Left colon (tissue), 2 donors: ENCODE measurements at regions not wholly inside any gene's neighbourhood (a gene's known extent, or its start where the extent isn't known, plus 50 kb on each side); places are given as distances from the start of the nearest gene placed in this dataset.
"Not testable (repeated sequence)": the region's sequence is repeated elsewhere in the genome, so short reads cannot be mapped to it uniquely, and the experiment has no call there.

Experiments used
- ATAC-seq: fragments of 200-7000 bp; cut with Tn5 transposase; one replicate; pipeline ENCODE4 v1.9.1; 2020; ENCODE audit warnings: mild to moderate bottlenecking, moderate library complexity
- DNase-seq, 2 donors: peaks; one replicate each; pipeline ENCODE4 v3.0.0-alpha.2; 2020
- intact Hi-C, 2 donors: fragments of 100-400 bp; cut with DNase I in 1 of 2; cut with micrococcal nuclease in 1 of 2; formaldehyde crosslinking; loops; one replicate each; pipeline versions ENCODE4 v1.11.2 to v1.14.0; 2022; cut with DNase I, micrococcal nuclease
- donor health status: DM: no; HTN: no; CAD: no.
- donor health status: DM: yes; HTN: yes; CAD: no.

DNA sequence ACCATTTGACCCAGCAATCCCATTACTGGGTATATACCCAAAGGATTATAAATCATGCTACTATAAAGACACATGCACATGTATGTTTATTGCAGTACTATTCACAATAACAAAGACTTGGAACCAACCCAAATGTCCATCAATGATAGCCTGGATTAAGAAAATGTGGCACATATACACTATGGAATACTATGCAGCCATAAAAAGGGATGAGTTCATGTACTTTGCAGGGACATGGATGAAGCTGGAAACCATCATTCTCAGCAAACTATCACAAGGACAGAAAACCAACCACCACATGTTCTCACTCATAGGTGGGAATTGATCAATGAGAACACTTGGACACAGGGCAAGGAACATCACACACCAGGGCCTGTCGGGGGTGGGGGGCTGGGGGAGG lies 171.7 kb upstream of the POGK start:
- intact Hi-C loops, ATAC-seq, DNase-seq: not testable (repeated sequence)

DNA sequence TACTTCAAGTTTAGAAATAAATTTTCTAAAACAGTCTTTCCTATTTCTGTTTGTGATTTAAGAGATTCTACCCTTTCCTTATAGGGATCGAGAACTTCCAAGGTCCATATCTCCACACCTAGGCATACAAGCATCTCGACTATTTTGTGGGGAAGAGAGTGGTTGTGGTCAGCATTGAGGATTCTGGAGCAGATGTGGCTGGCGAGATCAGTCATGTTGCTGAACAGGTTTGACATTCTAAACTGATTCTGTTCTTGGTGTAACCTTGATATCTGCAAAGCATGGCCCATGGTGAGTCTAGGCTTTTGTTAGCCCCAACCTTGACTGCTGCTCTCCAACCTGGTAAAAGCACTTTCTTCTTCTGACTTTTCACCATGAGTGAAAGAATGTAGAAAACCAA lies 167.6 kb upstream of the POGK start:
- DNase-seq: no peak
- intact Hi-C loops: no loop called here
- no peak for ATAC-seq

DNA sequence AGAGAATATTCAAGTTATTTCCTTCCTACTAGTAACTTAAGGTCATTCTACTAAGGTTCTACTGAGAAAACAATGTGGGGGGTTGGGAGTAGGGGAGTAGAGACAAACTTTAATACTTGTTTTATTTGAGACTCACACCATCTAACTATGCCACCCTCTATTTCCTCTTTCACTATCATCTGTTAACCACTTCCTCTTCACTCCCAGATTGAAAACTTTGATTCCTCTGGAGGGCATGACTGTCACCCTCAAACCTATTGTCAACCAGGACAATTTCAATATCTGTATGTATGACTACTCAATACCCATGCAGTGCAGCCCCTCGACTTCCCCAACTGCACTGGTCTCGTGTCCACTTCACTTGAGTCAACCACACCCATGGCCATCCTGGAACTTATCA lies 165.6 kb upstream of the POGK start:
- DNase-seq (no peak), ATAC-seq (no peak)
- intact Hi-C loops: no loop called here

DNA sequence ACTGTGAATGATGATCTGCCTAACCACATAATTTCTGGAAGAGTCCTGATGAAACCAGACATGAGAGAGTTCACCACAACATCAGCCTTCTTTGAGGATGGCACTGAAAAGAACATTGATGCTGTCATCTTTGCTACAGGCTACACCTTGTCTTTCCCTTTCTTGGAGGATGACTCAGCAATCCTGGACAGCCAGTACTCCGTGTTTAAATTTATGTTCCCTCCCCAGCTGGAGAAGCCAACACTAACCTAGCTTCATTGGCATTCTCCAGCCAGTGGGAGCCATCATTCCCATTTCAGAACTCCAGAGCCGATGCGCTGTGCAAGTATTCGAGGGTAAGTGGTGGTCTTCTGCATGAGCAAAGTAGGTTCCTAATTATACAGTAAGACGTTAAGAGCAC lies 164.1 kb upstream of the POGK start:
- intact Hi-C loops: no loop called here
- no peak for DNase-seq
- ATAC-seq: no peak

DNA sequence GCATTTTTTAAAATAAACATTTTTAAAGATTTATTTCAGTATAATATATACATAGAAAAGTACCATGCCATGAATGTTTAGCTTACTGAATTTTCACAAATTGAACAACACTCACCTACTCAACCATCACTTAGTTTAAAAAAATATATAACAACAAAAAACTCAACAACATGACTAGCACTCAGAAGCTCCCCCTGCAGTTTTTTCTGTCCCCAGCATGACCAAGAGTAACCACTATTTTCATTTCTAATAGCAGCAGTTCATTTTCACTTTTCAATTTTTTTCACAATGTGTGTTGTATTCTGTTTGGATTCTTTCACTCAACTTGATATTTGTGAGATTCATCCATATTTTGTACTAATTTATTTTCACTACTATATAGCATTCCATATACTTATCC lies 162.3 kb upstream of the POGK start:
- ATAC-seq (no peak), DNase-seq (no peak)
- intact Hi-C loops: no loop called here

DNA sequence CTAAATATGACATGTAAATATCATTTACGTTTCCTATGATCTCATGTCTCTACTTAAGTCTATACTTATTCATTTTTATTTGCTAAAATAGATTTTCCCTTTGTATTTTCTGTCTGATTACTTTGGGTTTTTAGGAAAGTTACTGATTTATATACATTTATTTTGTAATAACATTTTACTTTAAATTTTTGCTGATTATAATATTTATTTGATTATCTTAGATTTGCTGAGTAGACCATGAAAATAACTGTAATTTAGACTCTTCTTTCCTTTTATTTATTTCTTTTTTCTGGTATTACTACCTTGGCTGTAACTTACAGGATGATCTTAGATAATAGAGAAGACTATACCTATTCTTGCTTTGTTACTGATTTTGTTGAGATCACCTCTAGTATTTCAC lies 159.9 kb upstream of the POGK start:
- intact Hi-C loops: no loop called here
- DNase-seq (no peak), ATAC-seq (no peak)

DNA sequence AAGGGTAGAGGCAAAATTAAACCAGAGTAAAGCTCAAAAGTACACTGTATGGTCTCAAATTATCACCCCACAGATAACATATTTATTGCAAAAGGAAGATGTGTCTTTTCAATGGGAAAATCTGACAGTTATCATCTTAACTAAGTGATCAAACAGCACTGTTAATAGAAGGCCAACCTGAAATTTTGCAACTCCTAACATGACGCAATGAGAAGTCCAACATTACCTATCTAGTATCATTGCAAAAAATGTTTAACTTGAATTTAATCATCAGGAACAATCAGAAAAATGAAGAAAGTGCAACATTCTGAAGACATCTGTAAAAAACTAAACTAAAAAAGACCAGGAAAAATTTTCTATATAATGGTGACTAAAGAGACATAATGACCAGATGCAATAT lies 156.7 kb upstream of the POGK start:
- intact Hi-C loops: no loop called here

DNA sequence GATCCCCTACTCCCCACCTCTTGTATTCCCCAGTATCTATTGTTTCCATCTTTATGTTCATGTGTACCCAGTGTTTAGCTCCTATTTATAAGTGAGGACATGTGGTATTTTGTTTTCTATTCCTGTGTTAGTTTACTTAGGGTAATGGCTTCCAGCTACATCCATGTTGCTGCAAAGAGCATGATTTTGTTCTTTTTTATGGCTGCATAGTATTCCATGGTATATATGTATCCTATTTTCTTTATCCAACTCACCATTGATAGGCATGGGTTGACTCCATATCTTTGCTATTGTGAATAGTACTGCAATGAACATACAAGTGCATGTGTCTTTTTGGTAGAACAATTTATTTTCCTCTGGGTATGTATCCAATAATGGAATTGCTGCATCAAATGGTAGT lies 154.6 kb upstream of the POGK start:
- DNase-seq, intact Hi-C loops, ATAC-seq: not testable (repeated sequence)

More for the DNA sequence above, 156.7 kb upstream of the POGK start:
- DNase-seq (no peak), ATAC-seq (no peak)

DNA sequence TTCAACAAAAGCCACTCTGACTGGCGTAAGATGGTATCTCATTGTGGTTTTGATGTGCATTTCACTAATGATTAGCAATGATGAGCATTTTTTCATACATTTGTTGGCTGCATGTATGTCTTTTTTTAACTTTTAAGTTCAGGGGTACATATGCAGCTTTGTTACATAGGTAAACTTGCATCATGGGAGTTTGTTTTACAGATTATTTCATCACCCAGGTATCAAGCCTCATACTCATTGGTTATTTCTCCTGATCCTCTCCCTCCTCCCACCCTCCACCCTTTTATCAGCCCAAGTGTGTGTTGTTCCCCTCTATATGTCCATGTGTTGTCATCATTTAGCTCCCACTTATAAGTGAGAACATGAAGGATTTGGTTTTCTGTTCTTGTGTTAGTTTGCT lies 154.1 kb upstream of the POGK start:
- ATAC-seq (no peak), DNase-seq (no peak)
- intact Hi-C loops: no loop called here

DNA sequence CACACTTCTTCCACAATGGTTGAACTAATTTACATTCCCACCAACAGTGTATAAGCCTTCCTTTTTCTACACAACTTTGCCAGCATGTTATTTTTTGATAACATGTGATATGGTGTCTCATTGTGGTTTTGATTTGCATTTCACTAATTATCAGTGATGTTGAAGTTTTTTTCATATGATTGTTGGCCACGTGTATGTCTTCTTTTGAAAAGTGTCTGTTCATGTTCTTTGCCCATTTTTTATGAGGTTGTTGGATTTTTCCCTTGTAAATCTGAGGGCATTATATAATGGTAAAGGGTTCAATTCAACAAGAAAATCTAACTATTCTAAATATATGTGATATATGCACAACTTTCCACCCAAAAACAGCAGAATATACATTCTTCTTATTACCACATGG lies 153.4 kb upstream of the POGK start:
- DNase-seq, ATAC-seq, intact Hi-C loops: not testable (repeated sequence)

DNA sequence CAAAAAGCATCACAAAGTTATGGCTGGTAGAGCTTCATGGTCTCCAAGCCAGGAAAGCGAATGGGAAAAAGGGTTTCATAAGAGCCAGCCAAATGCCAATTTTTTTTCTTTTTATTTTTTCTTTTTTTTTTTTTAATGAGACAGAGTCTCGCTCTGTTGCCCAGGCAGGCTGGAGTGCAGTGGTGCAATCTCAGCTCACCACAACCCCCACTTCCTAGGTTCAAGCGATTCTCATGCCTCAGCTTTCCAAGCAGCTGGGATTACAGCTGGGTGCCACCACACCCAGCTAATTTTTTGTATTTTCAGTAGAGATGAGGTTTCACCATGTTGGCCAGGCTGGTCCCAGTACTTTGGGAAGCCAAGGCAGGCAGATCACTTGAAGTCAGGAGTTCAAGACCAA lies 148.7 kb upstream of the POGK start:
- intact Hi-C loops, DNase-seq, ATAC-seq: not testable (repeated sequence)

DNA sequence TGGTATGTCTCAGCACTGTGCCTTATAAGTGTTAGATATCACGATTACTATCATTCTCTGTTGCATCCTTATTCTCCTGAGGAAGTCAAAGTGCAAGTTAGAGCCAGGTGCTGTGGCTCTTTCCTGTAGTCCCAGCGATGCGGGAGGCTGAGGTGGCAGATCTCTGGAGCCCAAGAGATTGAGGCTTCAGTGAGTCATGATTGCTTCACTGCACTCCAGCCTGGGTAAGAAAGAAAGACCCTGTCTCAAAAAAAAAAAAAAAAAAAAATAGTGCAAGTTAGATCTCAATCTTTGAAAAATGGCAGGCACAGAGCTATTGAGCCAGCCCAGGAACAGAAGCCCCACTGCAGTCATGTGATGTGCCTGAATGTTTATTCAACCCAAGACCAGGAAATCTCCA lies 147.8 kb upstream of the POGK start:
- intact Hi-C loops: no loop called here
- ATAC-seq: no peak
- DNase-seq: no peak

DNA sequence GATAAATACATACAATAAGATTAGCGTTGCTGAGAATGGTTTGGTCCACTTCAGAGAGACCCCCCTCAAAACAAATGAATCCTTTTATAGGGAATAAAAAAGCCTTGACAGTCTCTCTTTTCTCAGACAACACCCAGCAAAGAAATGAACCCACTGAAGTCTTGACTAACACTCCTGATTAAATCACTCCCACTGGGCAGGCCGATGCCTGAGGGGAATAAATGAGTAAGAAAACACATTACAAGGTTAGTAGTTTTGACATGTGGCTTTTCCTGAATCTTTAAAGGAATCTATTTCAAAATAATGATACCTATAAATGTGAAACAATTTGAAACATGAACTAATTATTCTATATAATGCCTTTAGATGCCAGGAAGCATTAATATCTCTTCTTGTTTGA lies 146.9 kb upstream of the POGK start:
- ATAC-seq (no peak), DNase-seq (no peak)
- intact Hi-C loops: no loop called here

DNA sequence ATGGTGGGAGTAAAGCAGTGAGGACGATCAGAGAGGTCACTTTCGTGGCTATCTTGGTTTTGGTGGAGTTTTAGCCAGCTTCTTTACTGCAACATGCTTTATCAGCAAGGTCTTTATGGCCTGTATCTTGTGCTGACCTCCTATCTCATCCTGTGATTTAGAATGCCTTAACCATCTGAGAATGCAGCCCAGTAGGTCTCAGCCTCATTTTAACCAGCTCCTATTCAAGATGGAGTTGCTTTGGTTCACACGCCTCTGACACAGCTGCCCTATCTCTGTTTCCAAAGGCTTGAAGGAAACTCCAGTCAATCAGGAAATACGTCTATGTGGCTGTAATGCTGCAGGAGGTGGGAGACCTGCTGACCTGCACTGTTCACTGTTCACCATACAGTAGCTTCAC lies 146.1 kb upstream of the POGK start:
- DNase-seq (no peak), ATAC-seq (no peak)
- intact Hi-C loops: no loop called here

DNA sequence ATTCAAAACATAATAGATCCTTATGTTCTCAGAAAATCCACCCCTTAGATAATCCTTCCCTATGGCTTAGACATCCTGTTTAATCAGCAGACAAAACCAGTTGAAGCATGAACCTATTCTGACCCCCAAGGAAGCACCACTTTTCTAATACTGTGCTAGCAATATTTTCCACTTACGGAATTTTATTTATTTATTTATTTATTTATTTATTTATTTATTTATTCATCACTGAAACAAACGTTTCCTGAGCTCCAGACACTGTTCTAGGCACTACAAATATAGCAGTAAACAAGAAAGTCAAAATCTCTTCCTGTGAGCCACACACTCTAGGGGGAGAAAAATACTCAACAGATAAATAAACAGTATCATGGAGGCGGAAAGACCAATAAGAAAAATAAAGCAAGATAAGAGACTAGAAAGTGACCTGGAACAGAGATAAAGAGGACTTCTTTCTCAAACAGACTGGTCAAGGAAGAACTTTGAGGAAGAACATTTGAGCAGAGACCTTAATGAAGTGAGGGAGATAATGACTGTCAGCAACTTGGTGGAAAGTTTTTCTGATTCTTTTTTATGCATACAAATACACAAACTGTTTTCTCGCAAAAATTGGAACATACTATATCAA lies 145.5 kb upstream of the POGK start:
- ATAC-seq (no peak), DNase-seq (no peak)
- intact Hi-C loops: no loop called here

DNA sequence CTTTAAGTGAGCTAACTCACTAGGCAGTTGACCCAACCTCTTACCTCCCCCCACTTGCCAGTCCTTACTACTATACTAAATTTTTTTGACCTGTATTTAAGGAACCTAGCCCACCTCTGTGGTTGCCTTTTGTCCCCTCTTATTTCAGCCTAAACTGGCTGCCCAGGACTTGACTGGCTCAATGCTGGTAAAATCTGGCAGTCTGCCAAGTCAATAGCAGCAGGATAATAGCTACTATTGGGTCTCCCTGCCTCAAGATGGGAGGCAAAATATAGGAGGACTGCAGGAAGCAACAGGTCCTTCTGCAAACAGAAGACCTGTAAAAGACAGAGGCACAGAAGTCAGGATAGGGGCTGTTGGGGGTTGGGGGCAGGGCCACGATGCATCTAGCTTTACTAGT lies 144.2 kb upstream of the POGK start:
- intact Hi-C loops: no loop called here
- no peak for ATAC-seq
- DNase-seq: no peak

DNA sequence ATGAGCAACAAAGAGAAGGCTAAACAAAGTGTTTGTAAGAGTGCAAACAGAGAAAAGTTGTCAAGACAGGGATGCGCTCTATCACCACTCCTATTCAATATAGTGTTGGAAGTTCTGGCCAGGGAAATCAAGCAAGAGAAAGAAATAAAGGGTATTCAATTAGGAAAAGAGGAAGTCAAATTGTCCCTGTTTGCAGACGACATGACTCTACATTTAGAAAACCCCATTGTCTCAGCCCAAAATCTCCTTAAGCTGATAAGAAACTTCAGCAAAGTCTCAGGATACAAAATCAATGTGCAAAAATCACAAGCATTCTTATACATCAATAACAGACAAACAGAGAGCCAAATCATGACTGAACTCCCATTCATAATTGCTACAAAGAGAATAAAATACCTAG lies 143.4 kb upstream of the POGK start:
- intact Hi-C loops, ATAC-seq, DNase-seq: not testable (repeated sequence)

DNA sequence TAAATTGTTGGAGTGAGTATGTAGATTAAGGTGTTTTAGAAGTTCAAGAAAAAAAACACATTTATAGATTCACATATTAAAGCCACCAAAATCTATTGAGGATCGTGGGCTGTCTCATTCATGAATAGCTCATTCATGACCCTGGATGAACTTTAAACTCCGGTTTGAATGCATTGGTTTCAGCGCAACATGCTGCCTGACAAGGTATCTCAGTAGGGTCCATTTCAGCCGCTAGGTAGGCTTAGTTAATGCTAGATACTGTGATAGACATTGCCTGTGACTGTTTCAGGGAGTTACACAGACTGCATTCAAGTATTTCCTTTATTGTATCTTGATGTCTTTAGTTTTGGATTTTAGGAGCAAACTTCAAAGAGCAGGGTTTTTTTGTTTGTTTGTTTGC lies 140.5 kb upstream of the POGK start:
- intact Hi-C loops: no loop called here
- ATAC-seq (no peak), DNase-seq (no peak)

DNA sequence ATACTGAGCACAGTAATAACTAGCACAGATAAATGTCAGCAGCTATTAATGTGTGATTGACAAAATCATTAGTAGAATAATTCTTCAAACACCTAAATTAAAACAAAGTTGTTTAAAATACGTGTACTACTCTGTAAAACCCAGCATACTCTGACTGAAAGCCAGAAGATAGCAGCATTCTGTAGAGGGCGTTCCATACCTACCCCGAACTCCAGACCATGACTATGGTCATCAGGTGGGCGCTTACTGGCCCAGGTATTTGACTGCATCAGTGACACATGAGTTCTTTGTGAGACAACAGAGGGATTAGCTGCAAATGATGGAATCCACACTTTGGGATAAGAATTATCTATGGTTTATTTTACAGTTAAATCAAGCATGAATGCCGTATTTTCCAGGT lies 139.7 kb upstream of the POGK start:
- intact Hi-C loops: no loop called here
- DNase-seq (no peak), ATAC-seq (no peak)

DNA sequence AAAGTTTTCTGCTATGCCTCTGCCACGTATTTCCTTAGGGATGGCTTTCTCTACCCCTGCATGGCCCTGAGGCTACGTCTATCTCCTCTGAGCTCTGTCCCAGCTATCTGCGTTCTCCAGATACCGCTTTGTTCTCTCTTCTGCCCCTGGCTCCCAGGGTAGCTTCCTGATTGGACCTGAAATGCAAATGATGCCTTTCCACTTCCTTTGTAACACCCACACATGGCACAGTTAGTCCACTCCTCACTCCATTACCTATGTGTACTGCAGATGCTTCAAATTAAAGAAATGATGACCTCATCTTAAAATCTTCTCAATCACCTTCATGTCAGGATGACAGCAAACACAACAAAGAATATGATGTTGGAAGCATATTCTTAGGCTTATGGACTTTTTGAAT lies 138.6 kb upstream of the POGK start:
- intact Hi-C loops: no loop called here
- DNase-seq: no peak
- no peak for ATAC-seq

DNA sequence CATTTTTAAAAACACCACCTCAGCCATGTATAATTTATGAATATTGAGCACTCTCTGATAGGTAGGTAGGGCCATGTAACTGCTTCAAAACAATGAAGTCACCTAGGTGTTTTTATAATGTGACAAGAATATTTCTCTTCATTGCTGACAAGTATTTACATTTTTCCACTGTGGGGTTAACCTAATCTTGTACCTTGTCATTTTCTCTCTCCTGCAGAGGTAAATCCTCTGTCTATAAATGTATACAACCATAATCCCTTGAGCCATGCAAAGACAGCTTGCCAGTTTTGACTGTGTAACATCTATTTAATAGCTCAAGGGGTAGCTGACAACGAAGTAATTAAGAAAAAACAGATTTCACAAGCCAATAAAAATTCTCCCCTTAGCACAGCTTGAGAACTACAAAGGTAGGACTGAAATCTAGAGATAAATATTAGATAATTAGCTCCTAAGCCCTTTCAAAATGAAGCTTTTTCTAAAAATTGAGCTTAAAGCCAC lies 137.6 kb upstream of the POGK start:
- intact Hi-C loops: no loop called here

More for the DNA sequence above, 137.6 kb upstream of the POGK start:
- ATAC-seq (no peak), DNase-seq (no peak)
